Gastrocnemius medialis (tissue), 4 donors: ENCODE measurements at regions not wholly inside any gene's neighbourhood (a gene's known extent, or its start where the extent isn't known, plus 50 kb on each side); places are given as distances from the start of the nearest gene placed in this dataset.

ENCODE experiments used
- CTCF ChIP-seq, 5 experiments: fragments of 450-650 bp in 3 of 5; fragments of 200-600 bp in 2 of 5; sonication (generic) in 2 of 5; IDR thresholded peaks in 4 of 5; conservative IDR thresholded peaks in 1 of 5; 1 replicate in 4 of 5; 2 replicates in 1 of 5; pipeline ENCODE4 v1.5.1; 2016 to 2019; ENCODE audit warnings: antibody characterized with exemption in 5 of 5, mild to moderate bottlenecking in 3 of 5, moderate library complexity in 3 of 5
- POLR2A ChIP-seq, 2 donors: fragments of 450-650 bp; IDR thresholded peaks; one replicate each; pipeline ENCODE4 v1.6.1; 2017; ENCODE audit warnings: antibody characterized with exemption in 2 of 2, mild to moderate bottlenecking in 2 of 2, moderate library complexity in 2 of 2

- TF ChIP-seq CTCF (IDR thresholded peaks at IDR 0.05 in 4 of 5, conservative IDR thresholded peaks at IDR 0.05 in 1 of 5), result no peak
- TF ChIP-seq POLR2A (IDR thresholded peaks at IDR 0.05), result no peak
Measured at GRCh38 chr11:15828215-15828853, 528.0 kb downstream of the SOX6 start.
